Fibroblast of pulmonary artery (primary cell): ENCODE measurements at regions not wholly inside any gene's neighbourhood (a gene's known extent, or its start where the extent isn't known, plus 50 kb on each side); places are given as distances from the start of the nearest gene placed in this dataset.

ENCODE experiments used
- DNase-seq: peaks from one replicate; pipeline ENCODE4 v3.0.0-alpha.2; 2010; ENCODE audit warnings: low read depth
- H3K4me3 ChIP-seq: replicated peaks from 2 replicates; pipeline ENCODE4 v1.5.1; 2011; ENCODE audit warnings: low read depth, mild to moderate bottlenecking, control low read depth, low read length, moderate library complexity
- CTCF ChIP-seq: IDR thresholded peaks from 2 replicates; pipeline ENCODE4 v1.5.1; 2011; ENCODE audit warnings: mild to moderate bottlenecking, control low read depth, low read length, inconsistent platforms; ENCODE audit errors: missing control alignments

GRCh38 chr10:21463436-21463835 lies 62.0 kb downstream of the SKIDA1 start:
- no peak overlapping the region for H3K4me3 ChIP-seq
- no peak for TF ChIP-seq CTCF
- no peak for DNase-seq

- DNase-seq: no peak
- no peak for TF ChIP-seq CTCF
- H3K4me3 ChIP-seq: no peak overlapping the region
Measured at GRCh38 chr10:21458126-21458871, 67.2 kb downstream of the SKIDA1 start.

- TF ChIP-seq CTCF: no peak
- H3K4me3 ChIP-seq: no peak overlapping the region
- no peak for DNase-seq
Measured at GRCh38 chr10:21456160-21456559, 69.3 kb downstream of the SKIDA1 start.

- TF ChIP-seq CTCF: no peak
- H3K4me3 ChIP-seq: no peak overlapping the region
- peak; percentile 44 for DNase-seq
Measured at GRCh38 chr10:21452203-21452602, 73.3 kb downstream of the SKIDA1 start.

GRCh38 chr10:21449288-21449966 lies 76.1 kb downstream of the SKIDA1 start:
- H3K4me3 ChIP-seq: no peak overlapping the region
- no peak for TF ChIP-seq CTCF
- no peak for DNase-seq

- TF ChIP-seq CTCF: no peak
- H3K4me3 ChIP-seq: no peak overlapping the region
- no peak for DNase-seq
Measured at GRCh38 chr10:21445163-21445562, 80.3 kb downstream of the SKIDA1 start.
